ENCODE measurements at regions not wholly inside any gene's neighbourhood (a gene's known extent, or its start where the extent isn't known, plus 50 kb on each side); places are given as distances from the start of the nearest gene placed in this dataset.

DNA sequence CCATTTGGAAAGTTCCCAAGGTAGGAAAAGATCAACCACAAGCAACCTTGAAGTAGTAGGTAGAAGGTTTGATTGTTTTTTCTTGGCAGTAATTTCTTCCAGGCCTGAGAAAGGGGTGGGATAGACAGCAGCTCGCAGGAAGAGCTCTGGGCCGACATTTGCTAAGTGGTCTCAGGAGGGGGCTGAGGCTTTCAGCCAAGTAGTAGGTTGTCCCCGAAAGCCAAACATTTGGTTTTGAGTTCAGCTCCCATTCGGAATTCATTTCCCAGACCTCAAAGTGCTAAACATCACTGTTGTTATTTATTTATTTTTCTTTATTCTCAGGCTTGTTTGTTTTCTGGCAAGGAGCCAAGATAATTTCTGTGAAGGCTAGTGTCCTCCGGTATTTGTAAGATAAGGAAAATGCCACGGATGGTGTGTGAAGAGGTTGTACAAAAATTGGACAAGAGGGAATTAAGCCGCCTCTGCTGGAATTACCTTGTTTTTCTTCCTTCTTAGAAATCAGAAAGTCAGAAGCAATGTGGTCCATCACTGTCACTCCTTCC is 112.1 kb downstream of the KIF4B start:
- TF ChIP-seq POLR2AphosphoS5 (IDR thresholded peaks at IDR 0.05; ENCODE audit: low read depth, low read length) (no peak), TAF1 (IDR thresholded peaks at IDR 0.05; ENCODE audit: borderline replicate concordance, insufficient read depth, low read length) (no peak), FOXP2 (optimal IDR thresholded peaks at IDR 0.05; ENCODE audit: borderline replicate concordance, extremely low read depth, extremely low read length, insufficient read depth) (no peak)
- TF ChIP-seq, protein P1, sequence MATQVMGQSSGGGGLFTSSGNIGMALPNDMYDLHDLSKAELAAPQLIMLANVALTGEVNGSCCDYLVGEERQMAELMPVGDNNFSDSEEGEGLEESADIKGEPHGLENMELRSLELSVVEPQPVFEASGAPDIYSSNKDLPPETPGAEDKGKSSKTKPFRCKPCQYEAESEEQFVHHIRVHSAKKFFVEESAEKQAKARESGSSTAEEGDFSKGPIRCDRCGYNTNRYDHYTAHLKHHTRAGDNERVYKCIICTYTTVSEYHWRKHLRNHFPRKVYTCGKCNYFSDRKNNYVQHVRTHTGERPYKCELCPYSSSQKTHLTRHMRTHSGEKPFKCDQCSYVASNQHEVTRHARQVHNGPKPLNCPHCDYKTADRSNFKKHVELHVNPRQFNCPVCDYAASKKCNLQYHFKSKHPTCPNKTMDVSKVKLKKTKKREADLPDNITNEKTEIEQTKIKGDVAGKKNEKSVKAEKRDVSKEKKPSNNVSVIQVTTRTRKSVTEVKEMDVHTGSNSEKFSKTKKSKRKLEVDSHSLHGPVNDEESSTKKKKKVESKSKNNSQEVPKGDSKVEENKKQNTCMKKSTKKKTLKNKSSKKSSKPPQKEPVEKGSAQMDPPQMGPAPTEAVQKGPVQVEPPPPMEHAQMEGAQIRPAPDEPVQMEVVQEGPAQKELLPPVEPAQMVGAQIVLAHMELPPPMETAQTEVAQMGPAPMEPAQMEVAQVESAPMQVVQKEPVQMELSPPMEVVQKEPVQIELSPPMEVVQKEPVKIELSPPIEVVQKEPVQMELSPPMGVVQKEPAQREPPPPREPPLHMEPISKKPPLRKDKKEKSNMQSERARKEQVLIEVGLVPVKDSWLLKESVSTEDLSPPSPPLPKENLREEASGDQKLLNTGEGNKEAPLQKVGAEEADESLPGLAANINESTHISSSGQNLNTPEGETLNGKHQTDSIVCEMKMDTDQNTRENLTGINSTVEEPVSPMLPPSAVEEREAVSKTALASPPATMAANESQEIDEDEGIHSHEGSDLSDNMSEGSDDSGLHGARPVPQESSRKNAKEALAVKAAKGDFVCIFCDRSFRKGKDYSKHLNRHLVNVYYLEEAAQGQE (IDR thresholded peaks at IDR 0.05; ENCODE audit: insufficient read depth in 1 of 2, low read depth in 2 of 2, low read length in 2 of 2) = no peak
